AG09309 (cell line): ENCODE measurements at regions not wholly inside any gene's neighbourhood (a gene's known extent, or its start where the extent isn't known, plus 50 kb on each side); places are given as distances from the start of the nearest gene placed in this dataset.

Experiments
- DNase-seq: peaks from one replicate; pipeline ENCODE4 v3.0.0-alpha.2; 2010; ENCODE audit warnings: low read depth
- H3K4me3 ChIP-seq: 2 replicates; pipeline ENCODE4 v1.5.1; 2011; ENCODE audit warnings: mild to moderate bottlenecking, low read depth, low read length, moderate library complexity; ENCODE audit not compliant: control insufficient read depth
- TF ChIP-seq, protein P1 (sequence below): IDR thresholded peaks from 2 replicates; pipeline ENCODE4 v1.5.1; 2011; ENCODE audit warnings: mild to moderate bottlenecking, low read depth, low read length, inconsistent platforms; ENCODE audit not compliant: insufficient read depth, control insufficient read depth; ENCODE audit errors: missing control alignments

DNA sequence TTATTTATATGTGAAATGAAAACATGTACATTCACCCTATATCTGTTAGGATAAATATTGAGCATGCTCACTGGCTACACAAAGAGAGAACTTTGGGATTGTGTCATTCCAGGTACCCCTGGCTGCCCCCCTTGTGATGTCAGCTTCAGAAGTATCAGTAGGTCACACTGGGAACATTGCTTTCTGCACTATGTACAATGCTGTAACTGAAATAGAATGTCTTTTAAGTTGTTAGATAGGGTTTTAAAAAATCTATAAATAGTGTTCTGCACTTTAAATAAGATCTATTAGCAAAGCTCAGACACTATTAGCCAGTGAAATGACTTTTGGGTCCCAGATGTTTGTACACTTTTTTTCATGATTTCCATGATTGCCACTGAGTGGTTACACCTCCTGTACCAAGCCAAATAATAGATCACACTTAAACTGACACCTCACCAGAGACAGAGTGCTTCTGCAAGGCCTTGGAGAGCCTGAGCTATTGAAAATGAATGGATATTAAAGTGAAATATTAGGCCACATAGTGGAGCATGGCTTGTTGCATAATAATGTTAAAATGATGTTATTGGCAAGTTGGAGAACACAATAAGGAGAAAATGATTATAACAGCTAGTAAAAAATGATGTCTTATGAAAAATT, 297.0 kb upstream of the NXPH2 start:
- no peak overlapping the region for H3K4me3 ChIP-seq
- DNase-seq, result no peak
- TF ChIP-seq, protein P1, sequence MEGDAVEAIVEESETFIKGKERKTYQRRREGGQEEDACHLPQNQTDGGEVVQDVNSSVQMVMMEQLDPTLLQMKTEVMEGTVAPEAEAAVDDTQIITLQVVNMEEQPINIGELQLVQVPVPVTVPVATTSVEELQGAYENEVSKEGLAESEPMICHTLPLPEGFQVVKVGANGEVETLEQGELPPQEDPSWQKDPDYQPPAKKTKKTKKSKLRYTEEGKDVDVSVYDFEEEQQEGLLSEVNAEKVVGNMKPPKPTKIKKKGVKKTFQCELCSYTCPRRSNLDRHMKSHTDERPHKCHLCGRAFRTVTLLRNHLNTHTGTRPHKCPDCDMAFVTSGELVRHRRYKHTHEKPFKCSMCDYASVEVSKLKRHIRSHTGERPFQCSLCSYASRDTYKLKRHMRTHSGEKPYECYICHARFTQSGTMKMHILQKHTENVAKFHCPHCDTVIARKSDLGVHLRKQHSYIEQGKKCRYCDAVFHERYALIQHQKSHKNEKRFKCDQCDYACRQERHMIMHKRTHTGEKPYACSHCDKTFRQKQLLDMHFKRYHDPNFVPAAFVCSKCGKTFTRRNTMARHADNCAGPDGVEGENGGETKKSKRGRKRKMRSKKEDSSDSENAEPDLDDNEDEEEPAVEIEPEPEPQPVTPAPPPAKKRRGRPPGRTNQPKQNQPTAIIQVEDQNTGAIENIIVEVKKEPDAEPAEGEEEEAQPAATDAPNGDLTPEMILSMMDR, result no peak

GRCh38 chr2:139067874-139068273, 287.7 kb upstream of the NXPH2 start:
- TF ChIP-seq, protein P1, result no peak

DNA sequence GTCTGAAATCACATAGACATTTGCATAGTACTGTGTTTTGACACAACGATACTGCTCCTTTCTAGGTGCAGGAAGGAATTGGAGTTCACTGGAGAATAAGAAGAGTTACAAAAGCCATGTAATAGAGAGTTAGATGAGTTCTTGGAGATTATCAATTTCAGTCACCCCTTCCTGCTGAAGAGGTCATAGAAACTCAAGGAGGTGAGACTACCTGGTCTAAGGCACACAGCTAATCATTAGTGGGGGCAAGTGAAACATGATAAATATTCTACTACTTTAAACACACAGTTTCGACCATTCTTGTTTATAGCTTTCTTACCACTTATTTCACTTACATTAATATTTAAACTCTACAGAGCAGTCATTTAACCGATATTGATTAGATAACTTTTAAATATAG, 286.9 kb upstream of the NXPH2 start:
- no peak for DNase-seq
- TF ChIP-seq, protein P1, result no peak
- no peak overlapping the region for H3K4me3 ChIP-seq

More at GRCh38 chr2:139067874-139068273, 287.7 kb upstream of the NXPH2 start:
- DNase-seq, result no peak
- no peak overlapping the region for H3K4me3 ChIP-seq

- TF ChIP-seq, protein P1, result no peak
- no peak overlapping the region for H3K4me3 ChIP-seq
- DNase-seq, result no peak
These were observed 284.0 kb upstream of the NXPH2 start for GRCh38 chr2:139064159-139064558.

DNA sequence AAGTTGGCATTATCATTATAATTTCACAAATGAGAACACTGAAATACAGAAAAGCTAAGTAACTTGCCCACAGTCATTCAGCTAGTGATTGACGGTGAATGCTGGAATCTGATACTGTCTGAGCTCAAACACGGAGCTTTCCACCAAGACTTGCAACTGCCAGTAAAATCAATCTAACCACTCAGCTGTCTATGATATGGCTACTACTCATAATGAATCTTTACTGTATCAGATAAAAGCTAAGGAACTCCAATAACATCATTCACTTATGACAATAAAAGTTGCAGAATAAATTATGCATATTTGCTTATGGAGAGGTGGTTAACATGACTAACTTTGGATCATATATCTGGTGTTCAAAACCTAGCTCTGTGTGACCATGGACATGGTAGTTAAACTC, 279.4 kb upstream of the NXPH2 start:
- no peak overlapping the region for H3K4me3 ChIP-seq
- TF ChIP-seq, protein P1, result no peak
- no peak for DNase-seq

DNA sequence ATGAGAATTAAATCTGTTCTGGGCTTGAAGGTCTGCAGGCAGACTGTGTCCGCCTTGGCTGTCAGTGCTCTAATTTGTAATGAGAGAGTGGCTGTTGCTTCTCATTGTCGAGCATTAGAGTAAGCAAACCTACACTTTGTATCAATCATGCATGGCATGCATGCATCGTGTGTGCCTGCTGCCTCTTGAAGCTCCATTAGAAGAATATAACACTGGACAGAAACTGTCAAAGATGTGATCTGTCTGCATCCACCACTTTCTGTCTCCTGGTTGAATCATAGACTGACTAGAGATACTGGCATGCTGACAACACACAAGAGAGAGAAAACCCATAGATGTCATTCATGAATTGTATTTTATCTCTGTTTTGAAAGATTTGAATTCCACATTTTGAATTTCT, 275.0 kb upstream of the NXPH2 start:
- DNase-seq, result no peak
- no peak overlapping the region for H3K4me3 ChIP-seq
- TF ChIP-seq, protein P1, result no peak
